ENCODE measurements at regions not wholly inside any gene's neighbourhood (a gene's known extent, or its start where the extent isn't known, plus 50 kb on each side); places are given as distances from the start of the nearest gene placed in this dataset.

DNA sequence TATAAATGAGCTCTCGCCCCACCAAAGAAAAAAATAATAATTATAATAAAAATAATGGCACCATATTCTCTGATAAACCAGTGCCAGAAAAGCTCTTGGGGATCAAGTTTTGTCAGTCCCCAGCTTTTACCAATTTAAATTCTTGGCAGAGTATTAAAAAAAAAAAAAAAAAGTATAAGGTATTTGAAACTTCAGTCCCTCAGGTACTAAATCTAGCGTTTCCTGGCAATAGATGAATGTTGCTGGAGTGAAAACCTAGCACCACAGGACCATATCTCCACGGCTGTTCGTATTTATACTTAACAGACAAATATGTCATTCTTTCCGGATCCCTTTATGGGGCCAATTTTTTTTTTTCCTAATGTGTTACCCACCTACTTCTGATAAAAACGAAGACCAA, 646.2 kb downstream of the CCDC171 start:
- DNase-seq (no peak), ATAC-seq (no peak)
- intact Hi-C loops (cut with DNase I, micrococcal nuclease), result no loop called here
- TF ChIP-seq, protein P1, sequence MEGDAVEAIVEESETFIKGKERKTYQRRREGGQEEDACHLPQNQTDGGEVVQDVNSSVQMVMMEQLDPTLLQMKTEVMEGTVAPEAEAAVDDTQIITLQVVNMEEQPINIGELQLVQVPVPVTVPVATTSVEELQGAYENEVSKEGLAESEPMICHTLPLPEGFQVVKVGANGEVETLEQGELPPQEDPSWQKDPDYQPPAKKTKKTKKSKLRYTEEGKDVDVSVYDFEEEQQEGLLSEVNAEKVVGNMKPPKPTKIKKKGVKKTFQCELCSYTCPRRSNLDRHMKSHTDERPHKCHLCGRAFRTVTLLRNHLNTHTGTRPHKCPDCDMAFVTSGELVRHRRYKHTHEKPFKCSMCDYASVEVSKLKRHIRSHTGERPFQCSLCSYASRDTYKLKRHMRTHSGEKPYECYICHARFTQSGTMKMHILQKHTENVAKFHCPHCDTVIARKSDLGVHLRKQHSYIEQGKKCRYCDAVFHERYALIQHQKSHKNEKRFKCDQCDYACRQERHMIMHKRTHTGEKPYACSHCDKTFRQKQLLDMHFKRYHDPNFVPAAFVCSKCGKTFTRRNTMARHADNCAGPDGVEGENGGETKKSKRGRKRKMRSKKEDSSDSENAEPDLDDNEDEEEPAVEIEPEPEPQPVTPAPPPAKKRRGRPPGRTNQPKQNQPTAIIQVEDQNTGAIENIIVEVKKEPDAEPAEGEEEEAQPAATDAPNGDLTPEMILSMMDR (IDR thresholded peaks at IDR 0.05), result no peak
- Histone ChIP-seq H3K9me3 (no peaks in the 10 kb centered on the region), H3K4me1 (ENCODE audit: low read depth) (no peaks in the 10 kb centered on the region), H3K4me3 (no peak overlapping the region), H3K36me3 (ENCODE audit: low read depth) (no peaks in the 10 kb centered on the region)

- no peaks in the 10 kb centered on the region for H3K36me3 ChIP-seq (ENCODE audit: low read depth)
- intact Hi-C loops (cut with DNase I, micrococcal nuclease), result no loop called here
- H3K9me3 ChIP-seq, result no peaks in the 10 kb centered on the region
- no peak overlapping the region for H3K4me3 ChIP-seq
- ATAC-seq (no peak), DNase-seq (no peak)
- H3K4me1 ChIP-seq (ENCODE audit: low read depth), result no peaks in the 10 kb centered on the region
- TF ChIP-seq, protein P1 (IDR thresholded peaks at IDR 0.05), result no peak
Measured at GRCh38 chr9:16202221-16202620, 649.4 kb downstream of the CCDC171 start.

GRCh38 chr9:16202914-16203728, 650.3 kb downstream of the CCDC171 start:
- no peaks in the 10 kb centered on the region for H3K4me1 ChIP-seq (ENCODE audit: low read depth)
- DNase-seq, result no peak
- no peak for ATAC-seq
- no peak overlapping the region for H3K4me3 ChIP-seq
- no peaks in the 10 kb centered on the region for H3K9me3 ChIP-seq
- TF ChIP-seq, protein P1 (IDR thresholded peaks at IDR 0.05), result no peak
- H3K36me3 ChIP-seq (ENCODE audit: low read depth), result no peaks in the 10 kb centered on the region
- intact Hi-C loops (cut with DNase I, micrococcal nuclease), result no loop called here

- ATAC-seq (no peak), DNase-seq (no peak)
- Histone ChIP-seq H3K4me1 (ENCODE audit: low read depth) (no peaks in the 10 kb centered on the region), H3K9me3 (no peaks in the 10 kb centered on the region), H3K4me3 (no peak overlapping the region), H3K36me3 (ENCODE audit: low read depth) (no peaks in the 10 kb centered on the region)
- intact Hi-C loops (cut with DNase I, micrococcal nuclease), result no loop called here
- TF ChIP-seq, protein P1 (IDR thresholded peaks at IDR 0.05), result no peak
Measured at GRCh38 chr9:16203729-16204573, 651.1 kb downstream of the CCDC171 start.

- no peaks in the 10 kb centered on the region for H3K9me3 ChIP-seq
- H3K4me1 ChIP-seq (ENCODE audit: low read depth), result no peaks in the 10 kb centered on the region
- intact Hi-C loops (cut with DNase I, micrococcal nuclease), result no loop called here
- H3K4me3 ChIP-seq, result no peak overlapping the region
- no peaks in the 10 kb centered on the region for H3K36me3 ChIP-seq (ENCODE audit: low read depth)
- ATAC-seq (no peak), DNase-seq (no peak)
- TF ChIP-seq, protein P1 (IDR thresholded peaks at IDR 0.05), result no peak
Measured at GRCh38 chr9:16205455-16205854, 652.6 kb downstream of the CCDC171 start.

All from mucosa of descending colon (tissue), 3 donors.